GM12878 (cell line): ENCODE measurements at regions not wholly inside any gene's neighbourhood (a gene's known extent, or its start where the extent isn't known, plus 50 kb on each side); places are given as distances from the start of the nearest gene placed in this dataset.

Source experiments
- ATAC-seq: fragments of 200-7000 bp; cut with Tn5 transposase; 3 replicates; pipeline ENCODE4 v1.9.1; 2020; ENCODE audit warnings: mild to moderate bottlenecking, moderate library complexity
- BruUV-seq: library from RNA; stranded (reverse); fragments of 400-500 nt; replicated peaks from 2 replicates; lab custom pipeline; 2021; lab: Mats Ljungman, UMichigan
- CTCF ChIA-PET: fragments of 300-600 bp; sonication (Branson Sonifier 250); formaldehyde crosslinking; extraction: SDS; loops from one replicate; lab custom pipeline; 2021; ENCODE audit warnings: inconsistent platforms; lab: Yijun Ruan, JAX
- POLR2A ChIA-PET: fragments of 350-600 bp; formaldehyde crosslinking; extraction: SDS; loops from one replicate; lab custom pipeline; 2021; ENCODE audit warnings: inconsistent platforms; lab: Charles Lee
- RAD21 ChIA-PET: fragments of 300-600 bp; sonication (Branson Sonifier 250); formaldehyde crosslinking; loops from one replicate; lab custom pipeline; 2023; ENCODE audit warnings: antibody characterized with exemption; ENCODE audit not compliant: unreplicated experiment; lab: Charles Lee
- SMC1A ChIA-PET: fragments of 300-600 bp; sonication (Branson Sonifier 250); formaldehyde crosslinking; loops from one replicate; lab custom pipeline; 2023; ENCODE audit not compliant: unreplicated experiment, uncharacterized antibody; lab: Charles Lee
- DNase-seq: peaks from one replicate; pipeline ENCODE4 v3.0.0-alpha.2; 2011; ENCODE audit warnings: low read depth, low spot score
- FAIRE-seq: peaks from 3 replicates; lab custom pipeline; 2011; peaks lifted over from hg19 to GRCh38; lab: Jason Lieb, UNC
- H2AFZ ChIP-seq: 2 replicates; pipeline ENCODE4 v1.6.0; 2011; ENCODE audit warnings: low read depth, low read length, control low read depth; ENCODE audit not compliant: control insufficient read depth
- H3K27ac ChIP-seq: 2 replicates; pipeline ENCODE4 v1.5.1; 2011; ENCODE audit warnings: control low read depth; ENCODE audit not compliant: control insufficient read depth, insufficient read depth
- H3K27me3 ChIP-seq, 2 experiments: replicated peaks in 1 of 2; 2 replicates each; pipeline versions ENCODE4 v1.6.0 to v1.6.1; 2011; ENCODE audit warnings: low read length in 1 of 2; ENCODE audit not compliant: control insufficient read depth in 2 of 2, insufficient read depth in 2 of 2
- H3K36me3 ChIP-seq, 2 experiments: 2 replicates each; pipeline ENCODE4 v1.5.1; 2011; ENCODE audit warnings: low read length in 1 of 2; ENCODE audit not compliant: control insufficient read depth in 2 of 2, insufficient read depth in 2 of 2
- H3K4me1 ChIP-seq: 2 replicates; pipeline ENCODE4 v1.6.1; 2011; ENCODE audit warnings: mild to moderate bottlenecking, low read length, moderate library complexity, mixed read lengths; ENCODE audit not compliant: control insufficient read depth, insufficient read depth
- H3K4me2 ChIP-seq: 2 replicates; pipeline ENCODE4 v1.6.0; 2011; ENCODE audit warnings: control low read depth; ENCODE audit not compliant: control insufficient read depth, insufficient read depth
- H3K4me3 ChIP-seq: fragments of 200-600 bp; sonication (generic); 2 replicates; pipeline ENCODE4 v1.5.1; 2016
- H3K79me2 ChIP-seq: 2 replicates; pipeline ENCODE4 v1.6.0; 2011; ENCODE audit warnings: low read length; ENCODE audit not compliant: control insufficient read depth, insufficient read depth
- H3K9ac ChIP-seq: 2 replicates; pipeline ENCODE4 v1.8.0; 2011; ENCODE audit warnings: low read length, control low read depth, mixed read lengths; ENCODE audit not compliant: control insufficient read depth, insufficient read depth
- H3K9me3 ChIP-seq: replicated peaks from 3 replicates; pipeline ENCODE4 v1.5.1; 2011; ENCODE audit warnings: mild to moderate bottlenecking, low read length; ENCODE audit not compliant: control insufficient read depth, insufficient read depth
- H4K20me1 ChIP-seq: 2 replicates; pipeline ENCODE4 v1.6.0; 2011; ENCODE audit not compliant: control insufficient read depth, insufficient read depth
- CEBPZ ChIP-seq: fragments of 150-350 bp; IDR thresholded peaks from 2 replicates; pipeline ENCODE4 v1.6.1; 2016; ENCODE audit warnings: low read depth, low read length
- CTCF ChIP-seq, 3 experiments: IDR thresholded peaks in 2 of 3; conservative IDR thresholded peaks in 1 of 3; 2 replicates each; pipeline ENCODE4 v1.5.1; 2011; ENCODE audit warnings: low read depth in 3 of 3, low read length in 3 of 3, mild to moderate bottlenecking in 3 of 3, control low read depth in 2 of 3, moderate library complexity in 2 of 3, inconsistent platforms in 1 of 3, mixed read lengths in 1 of 3; ENCODE audit not compliant: control insufficient read depth in 2 of 3, insufficient read depth in 1 of 3; ENCODE audit errors: extremely low read depth in 1 of 3
- NR2F1 ChIP-seq: fragments of 450-650 bp; conservative IDR thresholded peaks from 2 replicates; pipeline ENCODE4 v1.6.1; 2017; ENCODE audit warnings: mild to moderate bottlenecking
- SMAD1 ChIP-seq: fragments of 450-650 bp; IDR thresholded peaks from 2 replicates; pipeline ENCODE4 v1.6.1; 2018; ENCODE audit warnings: mild to moderate bottlenecking, low read depth; ENCODE audit not compliant: partially characterized antibody
- SPI1 ChIP-seq: IDR thresholded peaks from 2 replicates; pipeline ENCODE4 v1.6.1; 2011; ENCODE audit warnings: low read depth, mild to moderate bottlenecking, low read length, moderate library complexity, borderline replicate concordance; ENCODE audit not compliant: insufficient read depth
- STAT3 ChIP-seq: IDR thresholded peaks from 2 replicates; pipeline ENCODE4 v1.6.1; 2011; ENCODE audit warnings: low read depth, low read length, improper control_type of control experiment
- ZNF274 ChIP-seq: IDR thresholded peaks from one replicate; pipeline ENCODE4 v1.8.0; 2011; ENCODE audit not compliant: insufficient read length, insufficient read depth
- ZSCAN29 ChIP-seq: fragments of 450-650 bp; IDR thresholded peaks from 2 replicates; pipeline ENCODE4 v1.6.1; 2017; ENCODE audit warnings: mild to moderate bottlenecking, moderate library complexity
- WGBS: methylation state at CpG from one replicate; pipeline ENCODE4 v1.1.6; 2016; ENCODE audit warnings: low lambda C conversion rate; ENCODE audit not compliant: insufficient replicate concordance, insufficient coverage; ENCODE audit errors: missing lambda C conversion rate; 5-methylcytosine and 5-hydroxymethylcytosine counted together
- in situ Hi-C: fragments of 300-500 bp; cut with MboI; formaldehyde crosslinking; loops from 9 replicates; pipeline ENCODE4 v1.14.3; 2018; ENCODE audit warnings: mixed read lengths
- intact Hi-C: fragments of 100-400 bp; cut with micrococcal nuclease; formaldehyde crosslinking; loops from one replicate; pipeline ENCODE4 v1.14.2; 2022; ENCODE audit not compliant: unreplicated experiment
- TF ChIP-seq, protein P1 (sequence below): fragments of 450-650 bp; IDR thresholded peaks from 2 replicates; pipeline ENCODE4 v1.6.1; 2017; ENCODE audit warnings: borderline replicate concordance

GRCh38 chr10:50937230-50937907 is 51.9 kb upstream of the A1CF start:
- no TSS peak for BruUV-seq
- intact Hi-C loops (no loop called here), in situ Hi-C loops (no loop called here)
- no peak for TF ChIP-seq STAT3
- peak; percentile 33 to 45 (median 41); a peak in 4 of 6 replicates for TF ChIP-seq CTCF (IDR thresholded peaks at IDR 0.05 in 2 of 3, conservative IDR thresholded peaks at IDR 0.05 in 1 of 3; ENCODE audit: control insufficient read depth in 2 of 3, extremely low read depth in 1 of 3, insufficient read depth in 1 of 3, low read depth in 3 of 3, low read length in 3 of 3)
- Histone ChIP-seq H2AFZ (no peak overlapping the region), H3K4me3 (no peak overlapping the region), H3K9ac (no peak overlapping the region), H3K9me3 (no peaks in the 10 kb centered on the region), H3K4me2 (no peak overlapping the region), H3K36me3 (no peaks in the 10 kb centered on the region), H3K79me2 (no peaks in the 10 kb centered on the region), H3K27me3 (no peaks in the 10 kb centered on the region), H3K4me1 (no peaks in the 10 kb centered on the region), H4K20me1 (no peaks in the 10 kb centered on the region), H3K27ac (no peak overlapping the region)
- 44% methylated on average over 4 of the region's 4 CpGs for WGBS
- ChIA-PET POLR2A (no interaction called here), SMC1A (no interaction called here), RAD21 (no interaction called here), CTCF (no interaction called here)
- ATAC-seq (no peak), FAIRE-seq (no peak), DNase-seq (no peak)

DNA sequence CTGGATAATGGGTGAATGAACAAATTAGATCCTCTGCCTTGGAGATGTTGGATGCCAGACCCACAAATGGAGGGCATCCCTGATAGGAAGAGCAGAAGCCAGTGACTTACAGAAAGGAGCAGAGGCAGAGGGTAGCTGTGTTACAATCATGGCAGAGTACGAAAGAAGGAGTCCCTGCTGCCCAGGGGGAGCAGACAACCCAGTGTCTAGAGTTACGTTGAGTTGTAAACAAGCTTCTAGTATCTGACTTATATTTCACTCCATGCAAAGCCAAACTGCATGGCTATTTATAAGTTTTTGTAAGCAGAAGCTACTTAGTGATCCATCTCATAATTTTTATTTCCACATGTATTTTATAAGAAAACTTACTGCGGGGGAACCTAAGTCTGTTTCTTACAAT is 56.2 kb upstream of the A1CF start:
- ChIA-PET POLR2A (no interaction called here), SMC1A (no interaction called here), RAD21 (no interaction called here), CTCF (no interaction called here)
- no peaks in the 10 kb centered on the region for H3K36me3 ChIP-seq
- DNase-seq = no peak
- in situ Hi-C loops (no loop called here), intact Hi-C loops (no loop called here)
- H3K4me2 ChIP-seq = no peak overlapping the region
- H3K27me3 ChIP-seq = no peaks in the 10 kb centered on the region; a peak in 1 of 4 replicates
- H2AFZ ChIP-seq = no peak overlapping the region
- no peak for FAIRE-seq
- no peaks in the 10 kb centered on the region for H3K79me2 ChIP-seq
- BruUV-seq = no TSS peak
- 2% methylated on average over 3 of the region's 3 CpGs for whole genome bisulfite sequencing
- no peaks in the 10 kb centered on the region for H3K4me1 ChIP-seq
- no peak for ATAC-seq
- H3K27ac ChIP-seq = no peak overlapping the region
- H3K9me3 ChIP-seq = no peaks in the 10 kb centered on the region
- H4K20me1 ChIP-seq = no peaks in the 10 kb centered on the region
- H3K4me3 ChIP-seq = no peak overlapping the region
- H3K9ac ChIP-seq = no peak overlapping the region
- TF ChIP-seq NR2F1 (no peak), CEBPZ (no peak), ZNF274 (no peak), SPI1 (no peak), SMAD1 (no peak), ZSCAN29 (no peak)
- TF ChIP-seq, protein P1, sequence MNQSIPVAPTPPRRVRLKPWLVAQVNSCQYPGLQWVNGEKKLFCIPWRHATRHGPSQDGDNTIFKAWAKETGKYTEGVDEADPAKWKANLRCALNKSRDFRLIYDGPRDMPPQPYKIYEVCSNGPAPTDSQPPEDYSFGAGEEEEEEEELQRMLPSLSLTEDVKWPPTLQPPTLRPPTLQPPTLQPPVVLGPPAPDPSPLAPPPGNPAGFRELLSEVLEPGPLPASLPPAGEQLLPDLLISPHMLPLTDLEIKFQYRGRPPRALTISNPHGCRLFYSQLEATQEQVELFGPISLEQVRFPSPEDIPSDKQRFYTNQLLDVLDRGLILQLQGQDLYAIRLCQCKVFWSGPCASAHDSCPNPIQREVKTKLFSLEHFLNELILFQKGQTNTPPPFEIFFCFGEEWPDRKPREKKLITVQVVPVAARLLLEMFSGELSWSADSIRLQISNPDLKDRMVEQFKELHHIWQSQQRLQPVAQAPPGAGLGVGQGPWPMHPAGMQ = no peak
